GM10248 (cell line): ENCODE measurements at regions not wholly inside any gene's neighbourhood (a gene's known extent, or its start where the extent isn't known, plus 50 kb on each side); places are given as distances from the start of the nearest gene placed in this dataset.
"Not testable (repeated sequence)": the region's sequence is repeated elsewhere in the genome, so short reads cannot be mapped to it uniquely, and the experiment has no call there.

Experiments
- CTCF ChIA-PET: fragments of 300-600 bp; sonication (Branson Sonifier 250); formaldehyde crosslinking; extraction: SDS; loops from one replicate; lab custom pipeline; 2021; ENCODE audit warnings: antibody characterized with exemption; lab: Yijun Ruan, JAX
- POLR2A ChIA-PET: fragments of 350-650 bp; sonication (Branson Sonifier 250); formaldehyde crosslinking; extraction: SDS; loops from one replicate; lab custom pipeline; 2020; ENCODE audit warnings: antibody characterized with exemption; lab: Yijun Ruan, JAX
- DNase-seq: peaks from one replicate; pipeline ENCODE4 v3.0.0; 2012; ENCODE audit errors: extremely low spot score
- TF ChIP-seq, protein P1 (sequence below): IDR thresholded peaks from 2 replicates; pipeline ENCODE4 v1.5.1; 2012; ENCODE audit warnings: mild to moderate bottlenecking, low read depth; ENCODE audit errors: extremely low read depth, missing control alignments, control extremely low read depth

DNA sequence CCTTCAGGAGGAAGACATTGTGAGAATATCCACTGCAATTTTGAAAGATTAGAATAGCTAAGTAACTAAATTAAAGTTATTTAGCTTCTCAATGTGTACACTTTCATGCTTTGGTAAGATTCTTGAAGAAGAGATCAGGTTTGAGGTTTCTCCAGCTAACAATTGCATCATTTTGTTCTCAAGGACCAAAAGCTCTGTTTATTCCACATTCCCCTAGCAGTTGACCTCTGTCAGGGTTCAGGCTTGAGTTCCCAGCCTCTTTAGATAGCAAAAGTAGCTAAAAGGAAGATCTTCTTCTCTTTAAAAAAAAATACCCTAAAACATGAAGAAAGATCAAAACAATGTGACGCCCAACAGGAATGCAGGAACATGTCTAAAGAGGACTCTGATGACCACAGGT, 179.4 kb upstream of the IGFBP3 start:
- CTCF ChIA-PET, result no interaction called here
- no peak for DNase-seq
- POLR2A ChIA-PET, result no interaction called here
- TF ChIP-seq, protein P1, sequence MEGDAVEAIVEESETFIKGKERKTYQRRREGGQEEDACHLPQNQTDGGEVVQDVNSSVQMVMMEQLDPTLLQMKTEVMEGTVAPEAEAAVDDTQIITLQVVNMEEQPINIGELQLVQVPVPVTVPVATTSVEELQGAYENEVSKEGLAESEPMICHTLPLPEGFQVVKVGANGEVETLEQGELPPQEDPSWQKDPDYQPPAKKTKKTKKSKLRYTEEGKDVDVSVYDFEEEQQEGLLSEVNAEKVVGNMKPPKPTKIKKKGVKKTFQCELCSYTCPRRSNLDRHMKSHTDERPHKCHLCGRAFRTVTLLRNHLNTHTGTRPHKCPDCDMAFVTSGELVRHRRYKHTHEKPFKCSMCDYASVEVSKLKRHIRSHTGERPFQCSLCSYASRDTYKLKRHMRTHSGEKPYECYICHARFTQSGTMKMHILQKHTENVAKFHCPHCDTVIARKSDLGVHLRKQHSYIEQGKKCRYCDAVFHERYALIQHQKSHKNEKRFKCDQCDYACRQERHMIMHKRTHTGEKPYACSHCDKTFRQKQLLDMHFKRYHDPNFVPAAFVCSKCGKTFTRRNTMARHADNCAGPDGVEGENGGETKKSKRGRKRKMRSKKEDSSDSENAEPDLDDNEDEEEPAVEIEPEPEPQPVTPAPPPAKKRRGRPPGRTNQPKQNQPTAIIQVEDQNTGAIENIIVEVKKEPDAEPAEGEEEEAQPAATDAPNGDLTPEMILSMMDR, result no peak

DNA sequence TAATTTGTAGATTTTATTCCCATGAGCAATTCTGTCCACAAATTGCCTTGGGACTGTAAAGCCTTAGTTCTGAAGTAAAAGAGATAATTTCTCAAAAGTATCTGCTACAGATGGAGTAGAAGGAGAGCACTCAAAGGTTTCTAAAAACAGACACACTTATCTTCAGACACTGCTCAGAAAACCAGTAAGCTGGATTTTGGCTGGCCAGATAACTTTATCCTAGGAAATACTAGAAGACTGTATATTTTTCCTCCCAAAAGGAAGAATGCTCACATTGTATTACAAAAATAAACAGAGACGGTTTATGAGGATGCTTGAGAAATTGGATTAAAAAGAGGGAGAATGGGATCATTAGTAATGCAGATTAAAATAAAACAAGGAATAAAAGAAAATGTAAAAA, 178.0 kb upstream of the IGFBP3 start:
- ChIA-PET CTCF (no interaction called here), POLR2A (no interaction called here)
- TF ChIP-seq, protein P1, result no peak
- no peak for DNase-seq

DNA sequence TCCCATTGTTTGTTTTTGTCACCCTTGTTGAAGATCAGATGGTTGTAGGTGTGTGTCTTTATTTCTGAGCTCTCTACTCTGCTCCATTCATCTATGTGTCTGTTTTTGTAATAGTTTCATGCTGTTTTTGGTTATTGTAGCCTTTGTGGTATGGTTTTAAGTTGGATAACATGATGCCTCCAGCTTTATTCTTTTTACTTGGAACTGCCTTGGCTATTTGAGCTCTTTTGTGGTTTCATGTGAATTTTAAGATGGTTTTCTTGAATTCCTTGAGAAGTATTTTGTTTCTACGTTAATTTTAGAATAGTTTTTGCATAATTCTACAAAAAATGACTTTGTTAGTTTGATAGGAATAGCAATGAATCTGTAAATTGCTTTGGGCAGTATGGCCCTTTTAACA, 170.0 kb upstream of the IGFBP3 start:
- CTCF ChIA-PET, result no interaction called here
- POLR2A ChIA-PET, result no interaction called here
- TF ChIP-seq, protein P1, result no peak

DNA sequence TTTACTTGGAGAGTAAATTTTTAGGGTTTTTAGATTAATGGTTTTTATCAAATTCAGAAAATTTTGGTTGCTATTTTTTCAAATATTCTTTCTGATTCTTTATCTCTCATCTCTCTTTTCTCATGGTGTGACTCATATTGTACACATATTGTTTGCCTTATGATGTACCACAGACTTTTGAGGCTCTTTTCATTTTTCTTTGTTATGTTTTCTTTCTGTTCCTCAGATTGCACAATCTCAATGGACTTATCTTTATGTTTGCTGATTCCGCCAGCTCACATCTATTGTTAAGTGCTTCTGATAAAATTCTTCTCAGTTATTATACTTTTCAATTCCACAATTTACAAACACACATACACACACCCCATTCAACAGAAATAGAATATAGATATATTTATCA, 168.2 kb upstream of the IGFBP3 start:
- POLR2A ChIA-PET, result no interaction called here
- DNase-seq, result no peak
- CTCF ChIA-PET, result no interaction called here
- TF ChIP-seq, protein P1, result no peak

More for the DNA sequence above, 170.0 kb upstream of the IGFBP3 start:
- no peak for DNase-seq

DNA sequence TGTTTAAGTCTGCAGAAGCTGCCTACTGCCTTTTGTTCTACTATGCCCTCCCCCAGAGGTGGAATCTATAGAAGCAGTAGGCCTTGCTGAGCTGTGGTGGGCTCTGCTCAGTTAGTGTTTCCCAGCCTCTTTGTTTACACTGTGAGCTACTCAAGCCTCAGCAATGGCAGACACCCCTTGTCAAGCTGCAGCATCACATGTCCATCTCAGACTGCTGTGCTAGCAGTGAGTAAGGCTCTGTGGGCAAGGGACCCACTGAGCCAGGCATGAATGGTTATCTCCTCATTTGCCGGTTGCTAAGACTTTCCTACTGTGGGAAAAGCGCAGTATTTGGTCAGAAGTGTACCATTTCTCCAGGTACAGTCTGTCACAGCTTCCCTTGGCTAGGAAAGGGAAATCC, 167.4 kb upstream of the IGFBP3 start:
- DNase-seq, POLR2A ChIA-PET: not testable (repeated sequence)
- CTCF ChIA-PET, result interaction anchor here (1.4 kb wide), 1 partner anchor 13 kb away, joined by 3 read pairs; no protein-coding TSS in a partner anchor

DNA sequence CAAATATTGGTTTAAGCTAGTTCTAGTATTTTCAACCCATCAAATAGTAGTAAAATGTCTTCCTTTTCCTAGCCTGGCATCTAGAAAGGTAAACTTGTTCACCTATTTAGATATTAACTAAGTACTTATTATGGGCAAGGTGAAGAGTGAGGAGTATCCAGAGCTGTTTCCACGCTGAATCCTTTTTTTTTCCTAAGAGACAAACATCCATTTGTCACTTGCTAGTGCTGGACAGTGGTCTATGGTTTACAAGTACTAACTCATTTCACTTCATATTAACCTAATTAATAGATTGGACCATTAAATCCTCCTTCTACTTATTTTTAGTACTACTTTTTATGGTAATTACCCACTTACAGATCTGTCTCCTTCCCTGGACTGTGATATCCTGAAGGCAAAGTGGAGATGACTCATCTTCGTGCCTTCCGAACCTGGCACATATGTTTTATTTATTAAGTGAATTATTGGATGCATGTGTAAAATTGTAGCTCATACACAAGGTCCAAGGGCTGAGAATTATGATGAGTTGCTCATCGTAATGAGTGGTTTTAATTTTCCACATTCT, 159.6 kb upstream of the IGFBP3 start:
- TF ChIP-seq, protein P1, result no peak
- ChIA-PET CTCF (interaction anchor here (3.3 kb wide), 1 partner anchor 13 kb away, joined by 11 read pairs; no protein-coding TSS in a partner anchor), POLR2A (interaction anchor here (0.7 kb wide), 1 partner anchor 214 kb away, joined by 6 read pairs; no protein-coding TSS in a partner anchor)
- DNase-seq, result no peak

DNA sequence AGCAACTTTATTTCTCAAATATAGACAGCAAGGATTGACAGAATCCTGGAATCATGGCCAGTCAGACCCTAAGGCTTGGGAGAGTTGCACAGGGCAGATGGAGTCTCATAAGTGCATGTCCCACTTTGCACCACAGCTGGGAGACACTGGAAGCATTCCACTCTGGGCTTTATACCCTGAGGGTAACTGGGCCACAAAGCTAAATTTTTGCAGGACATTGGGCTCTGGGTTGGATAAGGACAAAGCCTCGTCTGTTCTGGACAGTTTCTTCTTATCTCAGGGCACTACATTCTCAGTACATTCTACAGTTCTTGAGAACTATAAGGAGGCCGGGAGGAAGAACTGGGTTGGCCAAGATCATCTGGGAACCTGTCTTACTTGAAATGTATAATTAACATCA, 158.3 kb upstream of the IGFBP3 start:
- DNase-seq, result no peak
- TF ChIP-seq, protein P1, result no peak
- POLR2A ChIA-PET, result no interaction called here
- CTCF ChIA-PET, result no interaction called here
